Uterus (tissue), 3 donors: ENCODE measurements at regions not wholly inside any gene's neighbourhood (a gene's known extent, or its start where the extent isn't known, plus 50 kb on each side); places are given as distances from the start of the nearest gene placed in this dataset.

Experiments
- DNase-seq, 2 donors: peaks; one replicate each; pipeline ENCODE4 v3.0.0-alpha.2; 2019 to 2020
- H3K27ac ChIP-seq, 2 donors: fragments of 200-600 bp; sonication (generic); 1 replicate in 1 of 2; 2 replicates in 1 of 2; pipeline ENCODE4 v1.5.1; 2016 to 2018
- H3K27me3 ChIP-seq, 2 donors: fragments of 200-600 bp; sonication (generic); one replicate each; pipeline ENCODE4 v1.5.1; 2018 to 2019; ENCODE audit warnings: control low read depth in 1 of 2
- H3K36me3 ChIP-seq, 2 donors: fragments of 200-600 bp; sonication (generic); one replicate each; pipeline ENCODE4 v1.5.1; 2019; ENCODE audit warnings: control low read depth in 1 of 2
- H3K4me1 ChIP-seq, 2 donors: fragments of 200-600 bp; sonication (generic); one replicate each; pipeline ENCODE4 v1.5.1; 2018 to 2019; ENCODE audit warnings: control low read depth in 1 of 2
- H3K4me3 ChIP-seq, 2 donors: fragments of 200-600 bp; sonication (generic); 1 replicate in 1 of 2; 2 replicates in 1 of 2; pipeline ENCODE4 v1.5.1; 2018 to 2019; ENCODE audit warnings: mild to moderate bottlenecking in 1 of 2
- H3K9me3 ChIP-seq, 2 donors: fragments of 200-600 bp; sonication (generic); one replicate each; pipeline ENCODE4 v1.5.1; 2019; ENCODE audit warnings: control low read depth in 1 of 2
- POLR2A ChIP-seq, 2 donors: fragments of 450-650 bp; IDR thresholded peaks; one replicate each; pipeline ENCODE4 v1.6.1; 2016; ENCODE audit warnings: antibody characterized with exemption in 2 of 2, mild to moderate bottlenecking in 1 of 2, moderate library complexity in 1 of 2
- intact Hi-C: fragments of 100-400 bp; cut with DNase I; formaldehyde crosslinking; loops from one replicate; pipeline ENCODE4 v1.15.1; 2023; ENCODE audit warnings: low total_unique reads
- TF ChIP-seq, protein P1 (sequence below), 4 experiments: fragments of 200-600 bp in 2 of 4; fragments of 450-650 bp in 2 of 4; sonication (generic) in 2 of 4; IDR thresholded peaks; one replicate each; pipeline ENCODE4 v1.5.1; 2016 to 2019; ENCODE audit warnings: antibody characterized with exemption in 4 of 4, mild to moderate bottlenecking in 2 of 4, moderate library complexity in 1 of 4
- donor health status: DM: yes; HTN: yes; CAD: no.

DNA sequence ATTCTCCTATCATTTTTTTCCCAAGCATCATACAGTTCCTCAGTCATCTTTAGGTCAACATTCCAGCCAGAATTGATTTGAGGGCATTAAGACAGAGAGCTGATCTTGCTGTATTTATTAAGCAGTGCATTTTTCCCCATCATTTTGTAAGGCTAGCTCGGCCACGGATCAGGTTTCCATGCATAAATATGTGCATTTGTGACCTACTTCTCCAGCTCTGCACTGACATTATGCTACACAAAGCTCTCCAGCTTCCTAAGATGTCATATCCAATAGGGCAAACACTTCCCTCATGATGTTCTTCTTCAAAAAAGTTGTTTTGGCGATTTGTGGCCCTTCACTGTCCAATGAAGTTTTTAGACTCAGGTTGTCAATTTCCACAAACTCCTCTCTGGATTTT is 202.6 kb downstream of the C7orf25 start:
- no peaks in the 10 kb centered on the region for H3K9me3 ChIP-seq
- no peaks in the 10 kb centered on the region for H3K36me3 ChIP-seq
- TF ChIP-seq, protein P1, sequence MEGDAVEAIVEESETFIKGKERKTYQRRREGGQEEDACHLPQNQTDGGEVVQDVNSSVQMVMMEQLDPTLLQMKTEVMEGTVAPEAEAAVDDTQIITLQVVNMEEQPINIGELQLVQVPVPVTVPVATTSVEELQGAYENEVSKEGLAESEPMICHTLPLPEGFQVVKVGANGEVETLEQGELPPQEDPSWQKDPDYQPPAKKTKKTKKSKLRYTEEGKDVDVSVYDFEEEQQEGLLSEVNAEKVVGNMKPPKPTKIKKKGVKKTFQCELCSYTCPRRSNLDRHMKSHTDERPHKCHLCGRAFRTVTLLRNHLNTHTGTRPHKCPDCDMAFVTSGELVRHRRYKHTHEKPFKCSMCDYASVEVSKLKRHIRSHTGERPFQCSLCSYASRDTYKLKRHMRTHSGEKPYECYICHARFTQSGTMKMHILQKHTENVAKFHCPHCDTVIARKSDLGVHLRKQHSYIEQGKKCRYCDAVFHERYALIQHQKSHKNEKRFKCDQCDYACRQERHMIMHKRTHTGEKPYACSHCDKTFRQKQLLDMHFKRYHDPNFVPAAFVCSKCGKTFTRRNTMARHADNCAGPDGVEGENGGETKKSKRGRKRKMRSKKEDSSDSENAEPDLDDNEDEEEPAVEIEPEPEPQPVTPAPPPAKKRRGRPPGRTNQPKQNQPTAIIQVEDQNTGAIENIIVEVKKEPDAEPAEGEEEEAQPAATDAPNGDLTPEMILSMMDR (IDR thresholded peaks at IDR 0.05): no peak
- TF ChIP-seq POLR2A (IDR thresholded peaks at IDR 0.05): no peak
- intact Hi-C loops: no loop called here
- no peaks in the 10 kb centered on the region for H3K4me1 ChIP-seq
- H3K27ac ChIP-seq: no peak overlapping the region
- no peak overlapping the region for H3K4me3 ChIP-seq
- no peaks in the 10 kb centered on the region for H3K27me3 ChIP-seq
- no peak for DNase-seq

GRCh38 chr7:42704710-42705109 is 207.2 kb downstream of the C7orf25 start:
- TF ChIP-seq, protein P1 (IDR thresholded peaks at IDR 0.05): no peak
- TF ChIP-seq POLR2A (IDR thresholded peaks at IDR 0.05): no peak
- no peaks in the 10 kb centered on the region for H3K36me3 ChIP-seq
- intact Hi-C loops: no loop called here
- H3K27ac ChIP-seq: no peak overlapping the region
- DNase-seq: no peak
- no peaks in the 10 kb centered on the region for H3K27me3 ChIP-seq
- no peaks in the 10 kb centered on the region for H3K9me3 ChIP-seq
- no peaks in the 10 kb centered on the region for H3K4me1 ChIP-seq
- no peak overlapping the region for H3K4me3 ChIP-seq

GRCh38 chr7:42702647-42703046 is 209.2 kb downstream of the C7orf25 start:
- H3K27me3 ChIP-seq: no peaks in the 10 kb centered on the region
- no peaks in the 10 kb centered on the region for H3K4me1 ChIP-seq
- H3K9me3 ChIP-seq: no peaks in the 10 kb centered on the region
- TF ChIP-seq POLR2A (IDR thresholded peaks at IDR 0.05): no peak
- TF ChIP-seq, protein P1 (IDR thresholded peaks at IDR 0.05): no peak
- H3K4me3 ChIP-seq: no peak overlapping the region
- intact Hi-C loops: no loop called here
- H3K27ac ChIP-seq: no peak overlapping the region
- no peak for DNase-seq
- H3K36me3 ChIP-seq: no peaks in the 10 kb centered on the region

- TF ChIP-seq, protein P1 (IDR thresholded peaks at IDR 0.05): no peak
- TF ChIP-seq POLR2A (IDR thresholded peaks at IDR 0.05): no peak
- DNase-seq: no peak
- H3K4me3 ChIP-seq: no peak overlapping the region
- H3K36me3 ChIP-seq: no peaks in the 10 kb centered on the region
- H3K4me1 ChIP-seq: peaks cover 0 to 6% of the 10 kb centered on the region in 2 donors
- no peaks in the 10 kb centered on the region for H3K27me3 ChIP-seq
- intact Hi-C loops: no loop called here
- no peaks in the 10 kb centered on the region for H3K9me3 ChIP-seq
- no peak overlapping the region for H3K27ac ChIP-seq
Measured at GRCh38 chr7:42700406-42701327, 211.2 kb downstream of the C7orf25 start.

GRCh38 chr7:42699380-42700178 is 212.3 kb downstream of the C7orf25 start:
- Histone ChIP-seq H3K4me1 (peaks cover 0 to 6% of the 10 kb centered on the region in 2 donors), H3K4me3 (no peak overlapping the region), H3K9me3 (no peaks in the 10 kb centered on the region), H3K27me3 (no peaks in the 10 kb centered on the region), H3K36me3 (no peaks in the 10 kb centered on the region), H3K27ac (peak overlapping the region; percentile 47 to 52)
- no peak for DNase-seq
- intact Hi-C loops: no loop called here
- TF ChIP-seq, protein P1 (IDR thresholded peaks at IDR 0.05): no peak
- TF ChIP-seq POLR2A (IDR thresholded peaks at IDR 0.05): no peak
